GM23338 (cell line): ENCODE measurements at regions not wholly inside any gene's neighbourhood (a gene's known extent, or its start where the extent isn't known, plus 50 kb on each side); places are given as distances from the start of the nearest gene placed in this dataset.

Experiments
- ATAC-seq: fragments of 200-7000 bp; cut with Tn5 transposase; 3 replicates; pipeline ENCODE4 v1.9.1; 2020
- DNase-seq: peaks from one replicate; pipeline ENCODE4 v3.0.0-alpha.2; 2015; ENCODE audit warnings: low spot score
- H2AFZ ChIP-seq: fragments of 200-600 bp; sonication (generic); 2 replicates; pipeline ENCODE4 v1.8.0; 2016; ENCODE audit warnings: antibody characterized with exemption, mild to moderate bottlenecking, moderate library complexity
- H3F3A ChIP-seq: fragments of 200-600 bp; sonication (generic); replicated peaks from 2 replicates; pipeline ENCODE4 v1.8.0; 2017; ENCODE audit warnings: antibody characterized with exemption, mixed run types, low read depth
- H3K27ac ChIP-seq: fragments of 200-600 bp; sonication (generic); 2 replicates; pipeline ENCODE4 v1.6.1; 2016; ENCODE audit warnings: low read depth
- H3K27me3 ChIP-seq: fragments of 200-600 bp; sonication (generic); 2 replicates; pipeline ENCODE4 v1.8.0; 2016; ENCODE audit warnings: mild to moderate bottlenecking, mixed run types, moderate library complexity; ENCODE audit not compliant: insufficient read depth
- H3K36me3 ChIP-seq: fragments of 200-600 bp; sonication (generic); 2 replicates; pipeline ENCODE4 v1.8.0; 2016; ENCODE audit warnings: mild to moderate bottlenecking; ENCODE audit not compliant: insufficient read depth
- H3K4me1 ChIP-seq: fragments of 200-600 bp; sonication (generic); 2 replicates; pipeline ENCODE4 v1.8.0; 2016; ENCODE audit warnings: mild to moderate bottlenecking, moderate library complexity; ENCODE audit not compliant: insufficient read depth
- H3K4me2 ChIP-seq: fragments of 200-600 bp; sonication (generic); 2 replicates; pipeline ENCODE4 v1.7.1; 2017; ENCODE audit warnings: mixed run types
- H3K4me3 ChIP-seq: fragments of 200-600 bp; sonication (generic); 2 replicates; pipeline ENCODE4 v1.6.1; 2016; ENCODE audit warnings: mixed run types
- H3K79me2 ChIP-seq: fragments of 200-600 bp; sonication (generic); replicated peaks from 2 replicates; pipeline ENCODE4 v1.8.0; 2017; ENCODE audit warnings: mild to moderate bottlenecking; ENCODE audit not compliant: insufficient read depth
- H3K9me2 ChIP-seq: fragments of 200-600 bp; sonication (generic); 2 replicates; pipeline ENCODE4 v1.8.0; 2017; ENCODE audit not compliant: insufficient read depth
- H4K20me1 ChIP-seq: fragments of 200-600 bp; sonication (generic); replicated peaks from 2 replicates; pipeline ENCODE4 v1.8.0; 2017; ENCODE audit warnings: mild to moderate bottlenecking; ENCODE audit not compliant: insufficient read depth
- H3K27ac Mint-ChIP-seq: 2 replicates; pipeline ENCODE4 v1.8.0; 2020; ENCODE audit warnings: inconsistent platforms, mild to moderate bottlenecking, moderate library complexity, mixed read lengths
- H3K27me3 Mint-ChIP-seq: 3 replicates; pipeline ENCODE4 v1.8.0; 2022; ENCODE audit warnings: low read depth, mild to moderate bottlenecking, moderate library complexity, mixed read lengths, inconsistent platforms; ENCODE audit not compliant: insufficient read depth, poor library complexity
- H3K36me3 Mint-ChIP-seq: 3 replicates; pipeline ENCODE4 v1.8.0; 2021; ENCODE audit warnings: low read depth, mild to moderate bottlenecking, inconsistent platforms, moderate library complexity, mixed read lengths
- H3K4me1 Mint-ChIP-seq: 3 replicates; pipeline ENCODE4 v1.8.0; 2020; ENCODE audit warnings: mild to moderate bottlenecking, inconsistent platforms, mixed read lengths
- H3K4me3 Mint-ChIP-seq: 3 replicates; pipeline ENCODE4 v1.8.0; 2021; ENCODE audit warnings: moderate library complexity, mild to moderate bottlenecking, inconsistent platforms, mixed read lengths
- H3K9me3 Mint-ChIP-seq: 3 replicates; pipeline ENCODE4 v1.8.0; 2020; ENCODE audit warnings: moderate library complexity, mild to moderate bottlenecking, inconsistent platforms, mixed read lengths
- CREB1 ChIP-seq: fragments of 250-450 bp; sonication (Bioruptor Pico); IDR thresholded peaks from 2 replicates; pipeline ENCODE4 v1.5.0; 2020; ENCODE audit warnings: low read depth, mild to moderate bottlenecking, moderate library complexity
- EZH2 ChIP-seq: fragments of 200-600 bp; sonication (generic); IDR thresholded peaks from one replicate; pipeline ENCODE4 v1.8.0; 2017; ENCODE audit warnings: antibody characterized with exemption, mild to moderate bottlenecking, low read depth; ENCODE audit not compliant: unreplicated experiment
- EZH2phosphoT487 ChIP-seq: fragments of 200-600 bp; sonication (generic); IDR thresholded peaks from one replicate; pipeline ENCODE4 v1.8.1; 2018; ENCODE audit warnings: antibody characterized with exemption; ENCODE audit not compliant: unreplicated experiment
- JUNB ChIP-seq: IDR thresholded peaks from one replicate; pipeline ENCODE4 v1.6.1; 2016; ENCODE audit warnings: antibody characterized with exemption; ENCODE audit not compliant: unreplicated experiment
- NANOG ChIP-seq: IDR thresholded peaks from 2 replicates; pipeline ENCODE4 v1.6.1; 2016; ENCODE audit warnings: antibody characterized with exemption, borderline replicate concordance
- POLR2AphosphoS5 ChIP-seq: IDR thresholded peaks from 2 replicates; pipeline ENCODE4 v1.6.1; 2016; ENCODE audit warnings: antibody characterized with exemption, low read depth
- STAT1 ChIP-seq: IDR thresholded peaks from one replicate; pipeline ENCODE4 v1.6.1; 2016; ENCODE audit warnings: antibody characterized with exemption; ENCODE audit not compliant: unreplicated experiment
- ZNF114 ChIP-seq: fragments of 250-450 bp; sonication (Bioruptor Pico); IDR thresholded peaks from 2 replicates; pipeline ENCODE4 v1.5.0; 2020; ENCODE audit warnings: mild to moderate bottlenecking, moderate library complexity
- ZNF331 ChIP-seq: fragments of 250-450 bp; sonication (Bioruptor Pico); IDR thresholded peaks from 2 replicates; pipeline ENCODE4 v1.5.0; 2020; ENCODE audit warnings: low read depth, mild to moderate bottlenecking, moderate library complexity
- TF ChIP-seq, protein P1 (sequence below): IDR thresholded peaks from 2 replicates; pipeline ENCODE4 v1.6.1; 2016; ENCODE audit warnings: antibody characterized with exemption
- TF ChIP-seq, protein P2 (sequence below): fragments of 250-450 bp; sonication (Bioruptor Pico); IDR thresholded peaks from 2 replicates; pipeline ENCODE4 v1.5.0; 2020; ENCODE audit warnings: mild to moderate bottlenecking, moderate library complexity
- TF ChIP-seq, protein P3 (sequence below), 2 experiments: fragments of 200-600 bp in 1 of 2; sonication (generic) in 1 of 2; conservative IDR thresholded peaks; 2 replicates each; pipeline versions ENCODE4 v1.5.1 to v1.6.1; 2016 to 2017; ENCODE audit warnings: antibody characterized with exemption in 2 of 2, low read depth in 2 of 2, mild to moderate bottlenecking in 2 of 2, moderate library complexity in 1 of 2

GRCh38 chr10:131586958-131587357 is 275.4 kb upstream of the TCERG1L start:
- no peaks in the 10 kb centered on the region for H3K4me1 Mint-ChIP-seq
- Histone ChIP-seq H3K9me2 (no peaks in the 10 kb centered on the region), H3F3A (no peaks in the 10 kb centered on the region), H3K4me2 (no peak overlapping the region), H3K27me3 (no peaks in the 10 kb centered on the region), H3K79me2 (no peaks in the 10 kb centered on the region), H3K4me3 (no peak overlapping the region), H3K27ac (no peak overlapping the region), H4K20me1 (no peaks in the 10 kb centered on the region), H3K4me1 (no peaks in the 10 kb centered on the region), H2AFZ (no peak overlapping the region), H3K36me3 (no peaks in the 10 kb centered on the region)
- no peak for ATAC-seq
- no peak for DNase-seq
- peaks cover 13% of the 10 kb centered on the region for H3K27me3 Mint-ChIP-seq
- H3K36me3 Mint-ChIP-seq: peaks cover 17% of the 10 kb centered on the region
- no peak overlapping the region for H3K27ac Mint-ChIP-seq
- H3K4me3 Mint-ChIP-seq: no peak overlapping the region
- peaks cover 62% of the 10 kb centered on the region for H3K9me3 Mint-ChIP-seq
- TF ChIP-seq POLR2AphosphoS5 (no peak), EZH2phosphoT487 (no peak), CREB1 (no peak), EZH2 (no peak), ZNF114 (CRISPR knock-in tag) (no peak), STAT1 (no peak), ZNF331 (CRISPR knock-in tag) (no peak), NANOG (no peak), JUNB (no peak)
- TF ChIP-seq, protein P1, sequence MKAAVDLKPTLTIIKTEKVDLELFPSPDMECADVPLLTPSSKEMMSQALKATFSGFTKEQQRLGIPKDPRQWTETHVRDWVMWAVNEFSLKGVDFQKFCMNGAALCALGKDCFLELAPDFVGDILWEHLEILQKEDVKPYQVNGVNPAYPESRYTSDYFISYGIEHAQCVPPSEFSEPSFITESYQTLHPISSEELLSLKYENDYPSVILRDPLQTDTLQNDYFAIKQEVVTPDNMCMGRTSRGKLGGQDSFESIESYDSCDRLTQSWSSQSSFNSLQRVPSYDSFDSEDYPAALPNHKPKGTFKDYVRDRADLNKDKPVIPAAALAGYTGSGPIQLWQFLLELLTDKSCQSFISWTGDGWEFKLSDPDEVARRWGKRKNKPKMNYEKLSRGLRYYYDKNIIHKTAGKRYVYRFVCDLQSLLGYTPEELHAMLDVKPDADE: no peak
- TF ChIP-seq, protein P2, sequence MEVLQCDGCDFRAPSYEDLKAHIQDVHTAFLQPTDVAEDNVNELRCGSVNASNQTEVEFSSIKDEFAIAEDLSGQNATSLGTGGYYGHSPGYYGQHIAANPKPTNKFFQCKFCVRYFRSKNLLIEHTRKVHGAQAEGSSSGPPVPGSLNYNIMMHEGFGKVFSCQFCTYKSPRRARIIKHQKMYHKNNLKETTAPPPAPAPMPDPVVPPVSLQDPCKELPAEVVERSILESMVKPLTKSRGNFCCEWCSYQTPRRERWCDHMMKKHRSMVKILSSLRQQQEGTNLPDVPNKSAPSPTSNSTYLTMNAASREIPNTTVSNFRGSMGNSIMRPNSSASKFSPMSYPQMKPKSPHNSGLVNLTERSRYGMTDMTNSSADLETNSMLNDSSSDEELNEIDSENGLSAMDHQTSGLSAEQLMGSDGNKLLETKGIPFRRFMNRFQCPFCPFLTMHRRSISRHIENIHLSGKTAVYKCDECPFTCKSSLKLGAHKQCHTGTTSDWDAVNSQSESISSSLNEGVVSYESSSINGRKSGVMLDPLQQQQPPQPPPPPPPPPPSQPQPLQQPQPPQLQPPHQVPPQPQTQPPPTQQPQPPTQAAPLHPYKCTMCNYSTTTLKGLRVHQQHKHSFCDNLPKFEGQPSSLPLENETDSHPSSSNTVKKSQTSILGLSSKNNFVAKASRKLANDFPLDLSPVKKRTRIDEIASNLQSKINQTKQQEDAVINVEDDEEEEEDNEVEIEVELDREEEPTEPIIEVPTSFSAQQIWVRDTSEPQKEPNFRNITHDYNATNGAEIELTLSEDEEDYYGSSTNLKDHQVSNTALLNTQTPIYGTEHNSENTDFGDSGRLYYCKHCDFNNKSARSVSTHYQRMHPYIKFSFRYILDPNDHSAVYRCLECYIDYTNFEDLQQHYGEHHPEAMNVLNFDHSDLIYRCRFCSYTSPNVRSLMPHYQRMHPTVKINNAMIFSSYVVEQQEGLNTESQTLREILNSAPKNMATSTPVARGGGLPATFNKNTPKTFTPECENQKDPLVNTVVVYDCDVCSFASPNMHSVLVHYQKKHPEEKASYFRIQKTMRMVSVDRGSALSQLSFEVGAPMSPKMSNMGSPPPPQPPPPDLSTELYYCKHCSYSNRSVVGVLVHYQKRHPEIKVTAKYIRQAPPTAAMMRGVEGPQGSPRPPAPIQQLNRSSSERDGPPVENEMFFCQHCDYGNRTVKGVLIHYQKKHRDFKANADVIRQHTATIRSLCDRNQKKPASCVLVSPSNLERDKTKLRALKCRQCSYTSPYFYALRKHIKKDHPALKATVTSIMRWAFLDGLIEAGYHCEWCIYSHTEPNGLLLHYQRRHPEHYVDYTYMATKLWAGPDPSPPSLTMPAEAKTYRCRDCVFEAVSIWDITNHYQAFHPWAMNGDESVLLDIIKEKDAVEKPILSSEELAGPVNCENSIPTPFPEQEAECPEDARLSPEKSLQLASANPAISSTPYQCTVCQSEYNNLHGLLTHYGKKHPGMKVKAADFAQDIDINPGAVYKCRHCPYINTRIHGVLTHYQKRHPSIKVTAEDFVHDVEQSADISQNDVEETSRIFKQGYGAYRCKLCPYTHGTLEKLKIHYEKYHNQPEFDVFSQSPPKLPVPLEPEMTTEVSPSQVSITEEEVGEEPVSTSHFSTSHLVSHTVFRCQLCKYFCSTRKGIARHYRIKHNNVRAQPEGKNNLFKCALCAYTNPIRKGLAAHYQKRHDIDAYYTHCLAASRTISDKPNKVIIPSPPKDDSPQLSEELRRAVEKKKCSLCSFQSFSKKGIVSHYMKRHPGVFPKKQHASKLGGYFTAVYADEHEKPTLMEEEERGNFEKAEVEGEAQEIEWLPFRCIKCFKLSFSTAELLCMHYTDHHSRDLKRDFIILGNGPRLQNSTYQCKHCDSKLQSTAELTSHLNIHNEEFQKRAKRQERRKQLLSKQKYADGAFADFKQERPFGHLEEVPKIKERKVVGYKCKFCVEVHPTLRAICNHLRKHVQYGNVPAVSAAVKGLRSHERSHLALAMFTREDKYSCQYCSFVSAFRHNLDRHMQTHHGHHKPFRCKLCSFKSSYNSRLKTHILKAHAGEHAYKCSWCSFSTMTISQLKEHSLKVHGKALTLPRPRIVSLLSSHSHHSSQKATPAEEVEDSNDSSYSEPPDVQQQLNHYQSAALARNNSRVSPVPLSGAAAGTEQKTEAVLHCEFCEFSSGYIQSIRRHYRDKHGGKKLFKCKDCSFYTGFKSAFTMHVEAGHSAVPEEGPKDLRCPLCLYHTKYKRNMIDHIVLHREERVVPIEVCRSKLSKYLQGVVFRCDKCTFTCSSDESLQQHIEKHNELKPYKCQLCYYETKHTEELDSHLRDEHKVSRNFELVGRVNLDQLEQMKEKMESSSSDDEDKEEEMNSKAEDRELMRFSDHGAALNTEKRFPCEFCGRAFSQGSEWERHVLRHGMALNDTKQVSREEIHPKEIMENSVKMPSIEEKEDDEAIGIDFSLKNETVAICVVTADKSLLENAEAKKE (CRISPR knock-in tag): no peak
- TF ChIP-seq, protein P3, sequence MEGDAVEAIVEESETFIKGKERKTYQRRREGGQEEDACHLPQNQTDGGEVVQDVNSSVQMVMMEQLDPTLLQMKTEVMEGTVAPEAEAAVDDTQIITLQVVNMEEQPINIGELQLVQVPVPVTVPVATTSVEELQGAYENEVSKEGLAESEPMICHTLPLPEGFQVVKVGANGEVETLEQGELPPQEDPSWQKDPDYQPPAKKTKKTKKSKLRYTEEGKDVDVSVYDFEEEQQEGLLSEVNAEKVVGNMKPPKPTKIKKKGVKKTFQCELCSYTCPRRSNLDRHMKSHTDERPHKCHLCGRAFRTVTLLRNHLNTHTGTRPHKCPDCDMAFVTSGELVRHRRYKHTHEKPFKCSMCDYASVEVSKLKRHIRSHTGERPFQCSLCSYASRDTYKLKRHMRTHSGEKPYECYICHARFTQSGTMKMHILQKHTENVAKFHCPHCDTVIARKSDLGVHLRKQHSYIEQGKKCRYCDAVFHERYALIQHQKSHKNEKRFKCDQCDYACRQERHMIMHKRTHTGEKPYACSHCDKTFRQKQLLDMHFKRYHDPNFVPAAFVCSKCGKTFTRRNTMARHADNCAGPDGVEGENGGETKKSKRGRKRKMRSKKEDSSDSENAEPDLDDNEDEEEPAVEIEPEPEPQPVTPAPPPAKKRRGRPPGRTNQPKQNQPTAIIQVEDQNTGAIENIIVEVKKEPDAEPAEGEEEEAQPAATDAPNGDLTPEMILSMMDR (conservative IDR thresholded peaks at IDR 0.05; ENCODE audit: low read depth in 2 of 2): no peak
